Muscle layer of colon (tissue), 2 donors: ENCODE measurements at regions not wholly inside any gene's neighbourhood (a gene's known extent, or its start where the extent isn't known, plus 50 kb on each side); places are given as distances from the start of the nearest gene placed in this dataset.

Experiments used
- H3K27ac ChIP-seq: one replicate; pipeline ENCODE4 v1.7.0; 2013; ENCODE audit warnings: low read depth, mild to moderate bottlenecking, low read length, moderate library complexity
- H3K27me3 ChIP-seq, 2 donors: one replicate each; pipeline ENCODE4 v1.7.0; 2013; ENCODE audit warnings: low read length in 2 of 2, mild to moderate bottlenecking in 2 of 2; ENCODE audit not compliant: insufficient read depth in 2 of 2, control insufficient read depth in 1 of 2
- H3K36me3 ChIP-seq: one replicate; pipeline ENCODE4 v1.7.0; 2013; ENCODE audit warnings: mild to moderate bottlenecking, low read length; ENCODE audit not compliant: insufficient read depth
- H3K4me1 ChIP-seq: one replicate; pipeline ENCODE4 v1.7.0; 2013; ENCODE audit warnings: mild to moderate bottlenecking, low read length; ENCODE audit not compliant: insufficient read depth
- H3K4me3 ChIP-seq, 2 donors: one replicate each; pipeline ENCODE4 v1.7.0; 2013; ENCODE audit warnings: low read length in 2 of 2, low read depth in 1 of 2, mild to moderate bottlenecking in 1 of 2, moderate library complexity in 1 of 2
- H3K9ac ChIP-seq: one replicate; pipeline ENCODE4 v1.7.0; 2013; ENCODE audit warnings: low read length
- H3K9me3 ChIP-seq: one replicate; pipeline ENCODE4 v1.7.0; 2013; ENCODE audit warnings: mild to moderate bottlenecking, low read length
- donor health status: abdominal sarcoma.
- donor health status: Adenocarcinoma of cecum.

DNA sequence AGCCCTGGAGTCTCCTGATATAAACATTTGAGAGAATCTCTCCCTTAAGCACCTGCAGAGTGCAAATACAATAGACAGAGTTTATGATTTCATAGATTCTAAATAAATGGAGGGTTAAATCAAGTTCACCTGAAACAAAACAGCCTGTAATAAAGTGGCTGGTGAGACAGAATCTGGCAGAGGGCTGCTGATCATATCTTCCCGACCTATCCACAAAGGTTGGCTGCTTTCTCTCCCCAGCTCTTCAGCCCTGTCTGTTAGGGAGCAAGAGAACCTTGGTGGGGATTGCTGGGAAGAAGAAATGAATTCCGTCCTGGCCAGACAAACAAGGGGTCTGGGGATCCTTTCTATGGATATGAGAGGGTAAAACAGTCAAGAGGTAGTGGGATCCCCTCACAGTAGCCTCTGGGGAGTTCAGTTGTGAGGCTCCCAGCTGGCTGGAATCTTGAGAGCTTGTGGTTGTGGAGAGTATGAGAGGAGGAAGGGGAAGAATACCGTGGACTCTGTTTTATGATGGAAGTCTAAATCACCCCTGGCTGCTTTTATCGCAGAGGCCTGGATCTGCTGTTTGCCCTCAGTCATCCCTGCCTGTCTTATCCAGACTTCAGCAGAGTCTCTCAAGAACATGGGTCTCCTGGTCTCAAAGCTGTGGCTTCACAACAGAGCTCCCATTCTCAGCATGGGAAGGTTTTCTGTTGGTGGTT lies 451.3 kb downstream of the NTRK3 start:
- Histone ChIP-seq H3K4me1 (no peaks in the 10 kb centered on the region), H3K27me3 (no peaks in the 10 kb centered on the region), H3K9ac (no peak overlapping the region), H3K27ac (no peak overlapping the region), H3K9me3 (no peaks in the 10 kb centered on the region), H3K4me3 (no peak overlapping the region), H3K36me3 (no peaks in the 10 kb centered on the region)

DNA sequence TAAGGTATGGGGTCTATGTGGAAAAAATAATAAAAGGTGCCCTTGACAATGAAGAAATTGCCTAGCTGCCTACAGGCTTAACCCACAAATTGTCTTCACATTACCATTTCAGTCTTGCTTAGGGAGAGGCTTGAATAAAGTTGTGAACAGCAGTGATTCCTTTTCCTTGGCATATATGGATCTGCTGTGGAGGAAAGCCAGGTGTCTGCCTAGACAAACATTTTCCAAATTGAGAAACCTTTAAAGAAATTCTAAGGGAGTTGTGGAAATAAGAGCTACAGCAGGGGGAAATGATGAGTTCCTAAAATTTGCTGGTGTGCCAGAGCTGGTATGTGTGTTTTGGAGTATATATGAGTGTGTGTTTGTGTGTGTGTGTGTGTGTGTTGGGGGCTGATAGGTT lies 452.1 kb downstream of the NTRK3 start:
- no peaks in the 10 kb centered on the region for H3K4me1 ChIP-seq
- no peak overlapping the region for H3K4me3 ChIP-seq
- no peaks in the 10 kb centered on the region for H3K27me3 ChIP-seq
- H3K27ac ChIP-seq: no peak overlapping the region
- no peaks in the 10 kb centered on the region for H3K36me3 ChIP-seq
- no peak overlapping the region for H3K9ac ChIP-seq
- no peaks in the 10 kb centered on the region for H3K9me3 ChIP-seq

DNA sequence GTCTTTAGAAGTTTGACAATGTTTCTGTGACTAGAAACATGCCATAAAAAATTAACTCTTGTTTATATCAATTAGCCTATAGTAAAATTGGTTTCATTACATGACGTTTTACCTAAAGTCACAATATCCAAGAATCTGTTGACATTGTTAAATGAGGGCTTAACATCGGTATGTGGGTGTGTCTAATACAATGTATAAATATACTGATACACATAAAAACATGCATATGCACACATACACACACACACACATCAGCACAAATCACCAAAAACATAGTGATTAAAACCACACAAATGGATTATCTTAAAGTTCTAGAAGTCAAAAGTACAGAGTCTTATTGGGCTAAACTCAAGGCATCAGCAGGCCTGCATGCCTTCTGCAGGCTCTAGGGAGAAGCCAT lies 456.7 kb downstream of the NTRK3 start:
- no peaks in the 10 kb centered on the region for H3K9me3 ChIP-seq
- H3K4me3 ChIP-seq: no peak overlapping the region
- no peaks in the 10 kb centered on the region for H3K36me3 ChIP-seq
- H3K4me1 ChIP-seq: no peaks in the 10 kb centered on the region
- H3K27me3 ChIP-seq: no peaks in the 10 kb centered on the region
- H3K27ac ChIP-seq: no peak overlapping the region
- no peak overlapping the region for H3K9ac ChIP-seq

DNA sequence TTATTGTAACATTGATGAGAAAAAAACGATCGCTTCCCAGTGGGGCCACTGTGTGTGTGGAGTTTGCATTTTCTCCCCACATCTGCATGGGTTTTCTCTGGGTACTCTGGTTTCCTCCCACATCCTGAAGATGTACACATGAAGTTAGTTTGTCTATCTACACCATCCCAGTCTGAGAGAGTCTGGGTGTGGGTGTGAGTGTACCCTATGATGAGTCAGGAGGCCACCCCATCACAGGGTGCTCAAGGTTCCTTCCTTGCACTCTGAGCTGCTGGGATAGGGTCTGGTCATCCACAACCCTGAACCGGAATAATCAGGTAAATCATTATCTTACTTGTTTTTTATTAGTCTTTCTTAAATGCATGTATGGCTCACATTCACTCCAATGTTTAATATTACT lies 457.1 kb downstream of the NTRK3 start:
- Histone ChIP-seq H3K27ac (no peak overlapping the region), H3K9me3 (no peaks in the 10 kb centered on the region), H3K36me3 (no peaks in the 10 kb centered on the region), H3K4me3 (no peak overlapping the region), H3K27me3 (no peaks in the 10 kb centered on the region), H3K9ac (no peak overlapping the region), H3K4me1 (no peaks in the 10 kb centered on the region)

DNA sequence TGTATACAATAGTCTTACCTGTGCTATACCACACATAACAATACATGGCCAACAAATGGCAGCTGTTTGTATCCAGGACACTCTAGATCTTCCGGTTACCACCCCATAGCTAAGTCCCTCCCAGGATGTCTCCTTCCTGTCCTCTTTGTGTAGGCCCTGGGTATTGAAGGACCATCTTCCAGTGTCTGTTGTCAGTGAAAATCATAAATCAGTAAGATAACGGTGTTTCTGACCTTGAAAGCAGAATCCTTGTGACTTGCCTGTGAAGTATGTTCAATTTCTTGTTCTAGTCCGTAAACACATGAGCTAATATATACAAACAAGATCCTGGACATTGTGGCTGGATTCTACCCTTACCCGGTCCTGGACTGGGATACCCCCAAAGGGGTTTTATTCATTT lies 462.8 kb downstream of the NTRK3 start:
- H3K27me3 ChIP-seq: no peaks in the 10 kb centered on the region
- H3K9me3 ChIP-seq: no peaks in the 10 kb centered on the region
- no peak overlapping the region for H3K27ac ChIP-seq
- H3K4me1 ChIP-seq: no peaks in the 10 kb centered on the region
- H3K9ac ChIP-seq: no peak overlapping the region
- no peak overlapping the region for H3K4me3 ChIP-seq
- H3K36me3 ChIP-seq: no peaks in the 10 kb centered on the region

DNA sequence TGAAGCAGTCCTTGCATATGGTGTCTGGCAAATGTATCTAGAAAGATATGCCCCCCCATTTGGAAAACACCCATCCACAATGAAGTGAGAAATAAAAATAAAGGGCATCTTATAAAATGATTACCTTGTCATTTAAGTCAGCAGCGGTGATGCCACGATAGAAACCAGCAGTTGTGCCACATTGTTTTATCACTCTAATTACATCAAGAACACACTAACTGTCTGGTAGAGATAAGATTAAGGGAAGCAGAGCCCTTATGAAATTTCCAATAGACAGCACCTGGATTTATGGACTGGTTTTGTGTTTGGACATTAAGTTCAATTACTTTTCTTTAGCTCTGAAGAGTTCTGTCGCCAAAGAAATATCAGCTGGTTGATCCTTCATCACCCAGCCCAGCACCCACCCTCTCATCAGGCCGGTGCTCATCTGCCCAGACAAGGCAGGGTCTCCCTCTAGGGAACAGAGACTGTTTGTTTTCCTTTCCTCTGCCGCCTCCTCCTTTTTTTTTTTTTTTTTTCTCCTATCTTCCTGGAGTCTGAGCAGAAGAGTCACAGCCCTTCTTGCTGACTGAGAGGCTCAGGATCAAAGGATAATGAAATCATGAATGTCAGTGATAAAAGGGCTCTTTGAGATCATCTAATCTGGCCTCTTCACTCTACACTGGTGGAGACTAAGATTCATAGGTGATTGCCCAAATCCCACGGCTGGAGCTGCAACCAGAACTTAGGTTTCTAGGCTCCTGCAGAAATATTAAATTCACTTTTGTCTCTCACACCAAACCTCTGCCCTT lies 464.1 kb downstream of the NTRK3 start:
- Histone ChIP-seq H3K4me3 (no peak overlapping the region), H3K9me3 (no peaks in the 10 kb centered on the region), H3K27me3 (no peaks in the 10 kb centered on the region), H3K9ac (no peak overlapping the region), H3K4me1 (no peaks in the 10 kb centered on the region), H3K27ac (no peak overlapping the region), H3K36me3 (no peaks in the 10 kb centered on the region)

DNA sequence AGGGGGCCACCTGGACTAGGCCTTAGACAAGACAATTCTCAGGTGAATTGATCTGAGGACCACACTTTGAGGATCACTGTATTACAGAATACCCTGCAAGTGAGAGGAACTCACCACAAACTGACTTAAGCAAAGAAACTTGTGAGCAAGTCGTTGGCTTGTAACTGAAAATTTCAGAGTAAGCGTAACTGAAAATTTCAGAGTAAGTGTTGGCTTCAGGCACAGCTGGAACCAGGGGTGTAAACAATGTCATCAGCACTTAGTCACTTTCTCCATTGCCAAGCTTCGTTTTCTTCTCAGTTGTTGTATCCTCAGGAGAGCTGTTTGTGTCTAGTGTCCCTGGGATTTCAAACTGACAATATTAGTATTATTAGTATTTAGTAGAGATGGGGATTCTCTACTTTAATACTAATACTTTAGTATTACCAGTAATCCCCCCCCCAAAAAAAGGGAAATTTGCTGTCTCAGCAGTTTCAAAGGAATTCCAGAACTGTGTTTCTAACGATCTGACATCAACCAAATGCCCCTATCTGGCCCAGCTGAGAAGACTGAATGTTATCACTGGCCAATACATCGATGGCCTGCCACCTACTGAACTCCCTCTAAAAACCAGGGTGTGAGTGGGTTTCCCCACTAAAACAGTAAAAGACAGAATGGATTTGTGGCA lies 474.4 kb downstream of the NTRK3 start:
- Histone ChIP-seq H3K9ac (no peak overlapping the region), H3K4me1 (no peaks in the 10 kb centered on the region), H3K9me3 (no peaks in the 10 kb centered on the region), H3K4me3 (no peak overlapping the region), H3K27ac (no peak overlapping the region), H3K36me3 (no peaks in the 10 kb centered on the region), H3K27me3 (no peaks in the 10 kb centered on the region)

DNA sequence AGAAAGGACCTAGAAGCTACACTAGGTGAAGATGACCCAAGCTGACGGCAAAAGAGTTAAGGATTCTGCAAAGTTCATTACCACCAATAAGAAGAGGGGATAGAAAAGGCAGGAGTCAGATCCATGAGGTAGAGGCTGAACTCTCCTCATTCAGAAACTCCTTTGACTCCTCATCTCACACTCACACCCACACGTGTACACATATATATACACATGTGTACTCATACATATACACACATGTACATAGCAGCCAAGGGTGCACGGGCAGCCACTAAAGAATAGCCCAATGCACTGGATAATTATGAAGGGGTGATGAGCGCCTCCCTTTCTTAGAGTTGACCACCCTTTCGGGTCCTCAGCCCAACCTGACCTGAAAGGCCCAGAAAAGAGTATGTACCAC lies 476.8 kb downstream of the NTRK3 start:
- no peaks in the 10 kb centered on the region for H3K9me3 ChIP-seq
- no peaks in the 10 kb centered on the region for H3K27me3 ChIP-seq
- H3K4me1 ChIP-seq: no peaks in the 10 kb centered on the region
- H3K4me3 ChIP-seq: no peak overlapping the region
- no peaks in the 10 kb centered on the region for H3K36me3 ChIP-seq
- H3K27ac ChIP-seq: no peak overlapping the region
- no peak overlapping the region for H3K9ac ChIP-seq

DNA sequence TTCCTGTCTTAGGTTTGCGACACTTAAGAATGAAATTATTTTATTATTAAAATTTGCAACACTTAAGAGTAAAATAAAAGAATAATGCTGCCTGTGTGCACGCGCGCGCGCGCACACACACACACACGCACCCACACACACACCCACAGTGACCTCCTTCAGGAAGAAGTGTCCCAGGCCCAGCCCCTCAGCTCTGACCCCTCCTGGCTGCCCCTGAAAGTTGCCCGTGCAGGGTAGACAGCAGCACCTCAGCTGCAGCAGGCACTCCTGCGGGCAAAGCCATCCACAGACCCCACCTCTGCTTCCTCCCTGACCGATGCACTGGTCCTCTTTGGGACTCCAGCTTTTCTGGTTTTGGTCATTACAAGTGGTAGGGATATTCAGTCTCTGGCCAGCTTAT lies 478.2 kb downstream of the NTRK3 start:
- Histone ChIP-seq H3K4me3 (no peak overlapping the region), H3K27me3 (no peaks in the 10 kb centered on the region), H3K27ac (no peak overlapping the region), H3K9me3 (no peaks in the 10 kb centered on the region), H3K9ac (no peak overlapping the region), H3K4me1 (no peaks in the 10 kb centered on the region), H3K36me3 (no peaks in the 10 kb centered on the region)

DNA sequence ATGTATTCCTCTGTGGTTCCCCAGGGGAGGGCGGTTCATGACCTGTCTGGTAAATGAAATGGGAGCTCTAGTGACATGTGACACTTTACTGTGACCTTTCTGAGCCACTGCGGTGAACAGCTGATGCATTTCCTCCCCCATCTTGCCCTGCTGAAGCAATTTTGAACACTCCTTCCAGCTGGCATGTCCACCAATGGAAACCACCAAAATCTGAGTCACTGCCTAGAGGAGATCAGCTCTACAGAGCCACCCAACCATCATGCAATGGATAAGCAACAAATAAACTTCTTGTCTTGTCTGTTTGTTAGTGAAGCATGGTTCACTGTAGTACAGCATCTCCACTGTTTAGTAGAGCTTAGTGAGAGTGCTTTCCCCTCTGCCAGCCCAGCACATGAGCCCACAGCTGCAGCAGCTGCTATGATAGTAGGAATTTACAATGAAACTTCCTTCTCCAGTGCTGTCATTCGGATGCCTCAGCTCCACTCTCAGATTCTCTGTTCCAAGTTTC lies 479.4 kb downstream of the NTRK3 start:
- no peaks in the 10 kb centered on the region for H3K27me3 ChIP-seq
- no peaks in the 10 kb centered on the region for H3K36me3 ChIP-seq
- no peak overlapping the region for H3K27ac ChIP-seq
- no peak overlapping the region for H3K4me3 ChIP-seq
- no peaks in the 10 kb centered on the region for H3K4me1 ChIP-seq
- no peak overlapping the region for H3K9ac ChIP-seq
- no peaks in the 10 kb centered on the region for H3K9me3 ChIP-seq

DNA sequence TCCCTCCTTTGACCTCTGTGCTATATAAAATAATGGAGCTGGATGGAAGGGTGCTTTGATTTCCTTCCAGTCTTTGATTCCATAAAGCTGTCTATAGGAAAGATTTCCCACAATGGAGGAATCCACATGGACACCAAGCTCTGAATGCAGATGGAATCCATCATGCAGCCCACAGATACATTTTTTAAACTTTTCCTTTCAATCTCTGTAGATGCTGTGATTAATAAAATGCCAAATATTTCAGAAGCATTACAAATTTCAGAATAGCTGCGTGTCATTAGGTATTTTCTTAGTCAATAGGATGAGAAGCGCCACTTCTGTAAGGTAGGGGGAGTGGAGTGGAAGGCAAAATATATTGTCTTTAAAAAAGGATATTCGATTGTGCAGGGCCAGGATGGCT lies 489.0 kb downstream of the NTRK3 start:
- Histone ChIP-seq H3K4me3 (no peak overlapping the region), H3K9me3 (no peaks in the 10 kb centered on the region), H3K36me3 (no peaks in the 10 kb centered on the region), H3K4me1 (no peaks in the 10 kb centered on the region), H3K27ac (no peak overlapping the region), H3K9ac (no peak overlapping the region), H3K27me3 (no peaks in the 10 kb centered on the region)
